PC-9 (cell line): ENCODE measurements at regions not wholly inside any gene's neighbourhood (a gene's known extent, or its start where the extent isn't known, plus 50 kb on each side); places are given as distances from the start of the nearest gene placed in this dataset.

Experiments used
- BruUV-seq: library from RNA; stranded (reverse); fragments of 400-500 nt; replicated peaks from 2 replicates; lab custom pipeline; 2021; lab: Mats Ljungman, UMichigan
- CTCF ChIA-PET: fragments of 300-600 bp; sonication (Branson Sonifier 250); formaldehyde crosslinking; loops from one replicate; lab custom pipeline; 2022; ENCODE audit warnings: antibody characterized with exemption; lab: Charles Lee
- POLR2A ChIA-PET: fragments of 300-600 bp; sonication (Branson Sonifier 250); formaldehyde crosslinking; loops from one replicate; lab custom pipeline; 2022; ENCODE audit warnings: antibody characterized with exemption; ENCODE audit not compliant: unreplicated experiment; lab: Charles Lee
- DNase-seq, 2 experiments: peaks; one replicate each; pipeline versions ENCODE4 v3.0.0 to v3.0.0-alpha.2; 2015 to 2022; ENCODE audit warnings: mixed read lengths in 1 of 2
- H2AFZ ChIP-seq: fragments of 200-600 bp; sonication (generic); 2 replicates; pipeline ENCODE4 v1.8.1; 2017; ENCODE audit warnings: antibody characterized with exemption
- H3F3A ChIP-seq: fragments of 200-600 bp; sonication (generic); 2 replicates; pipeline ENCODE4 v1.8.1; 2017; ENCODE audit warnings: antibody characterized with exemption, mild to moderate bottlenecking, low read depth; ENCODE audit not compliant: insufficient read depth
- H3K27ac ChIP-seq: fragments of 200-600 bp; sonication (generic); 2 replicates; pipeline ENCODE4 v1.6.1; 2016; ENCODE audit warnings: mixed run types
- H3K27me3 ChIP-seq: fragments of 200-600 bp; sonication (generic); 2 replicates; pipeline ENCODE4 v1.6.1; 2016; ENCODE audit warnings: low read depth, mixed run types; ENCODE audit not compliant: insufficient read depth
- H3K36me3 ChIP-seq: fragments of 200-600 bp; sonication (generic); 2 replicates; pipeline ENCODE4 v1.6.1; 2016; ENCODE audit warnings: low read depth, mixed run types
- H3K4me1 ChIP-seq: fragments of 200-600 bp; sonication (generic); replicated peaks from 2 replicates; pipeline ENCODE4 v1.6.1; 2016; ENCODE audit warnings: mixed run types; ENCODE audit not compliant: insufficient read depth
- H3K4me2 ChIP-seq: fragments of 200-600 bp; sonication (generic); 2 replicates; pipeline ENCODE4 v1.6.1; 2017; ENCODE audit warnings: mixed run types
- H3K4me3 ChIP-seq: fragments of 200-600 bp; sonication (generic); 2 replicates; pipeline ENCODE4 v1.6.1; 2016; ENCODE audit warnings: mixed run types
- H3K79me2 ChIP-seq: fragments of 200-600 bp; sonication (generic); 2 replicates; pipeline ENCODE4 v1.6.1; 2017; ENCODE audit warnings: low read depth, mixed run types
- H3K9me2 ChIP-seq: fragments of 200-600 bp; sonication (generic); 2 replicates; pipeline ENCODE4 v1.8.1; 2017; ENCODE audit warnings: mild to moderate bottlenecking; ENCODE audit not compliant: insufficient read depth
- H3K9me3 ChIP-seq: fragments of 200-600 bp; sonication (generic); 2 replicates; pipeline ENCODE4 v1.8.1; 2016; ENCODE audit warnings: low read depth; ENCODE audit not compliant: insufficient read depth
- H4K20me1 ChIP-seq: fragments of 200-600 bp; sonication (generic); 2 replicates; pipeline ENCODE4 v1.8.1; 2017; ENCODE audit not compliant: insufficient read depth
- CTCF ChIP-seq: fragments of 200-600 bp; sonication (generic); conservative IDR thresholded peaks from 2 replicates; pipeline ENCODE4 v1.6.1; 2017; ENCODE audit warnings: mixed run types, antibody characterized with exemption, mild to moderate bottlenecking, moderate library complexity
- EZH2 ChIP-seq: fragments of 200-600 bp; sonication (generic); IDR thresholded peaks from 2 replicates; pipeline ENCODE4 v1.8.0; 2017; ENCODE audit warnings: antibody characterized with exemption, low read depth
- intact Hi-C: fragments of 100-400 bp; cut with micrococcal nuclease; formaldehyde crosslinking; loops from one replicate; pipeline ENCODE4 v1.10.0; 2022; ENCODE audit not compliant: unreplicated experiment

GRCh38 chr9:107760469-107761242, 271.1 kb upstream of the KLF4 start:
- ChIA-PET CTCF (no interaction called here), POLR2A (no interaction called here)
- Histone ChIP-seq H3K27me3 (no peaks in the 10 kb centered on the region), H4K20me1 (no peaks in the 10 kb centered on the region), H3K36me3 (no peaks in the 10 kb centered on the region), H3F3A (peaks cover 11% of the 10 kb centered on the region), H3K9me2 (no peaks in the 10 kb centered on the region), H3K4me2 (no peak overlapping the region), H3K27ac (no peak overlapping the region), H2AFZ (no peak overlapping the region), H3K9me3 (peaks cover 12% of the 10 kb centered on the region), H3K79me2 (no peaks in the 10 kb centered on the region), H3K4me3 (no peak overlapping the region), H3K4me1 (peaks cover 12% of the 10 kb centered on the region)
- no TSS peak for BruUV-seq
- intact Hi-C loops, result no loop called here
- TF ChIP-seq CTCF, result no peak
- DNase-seq, result no peak

DNA sequence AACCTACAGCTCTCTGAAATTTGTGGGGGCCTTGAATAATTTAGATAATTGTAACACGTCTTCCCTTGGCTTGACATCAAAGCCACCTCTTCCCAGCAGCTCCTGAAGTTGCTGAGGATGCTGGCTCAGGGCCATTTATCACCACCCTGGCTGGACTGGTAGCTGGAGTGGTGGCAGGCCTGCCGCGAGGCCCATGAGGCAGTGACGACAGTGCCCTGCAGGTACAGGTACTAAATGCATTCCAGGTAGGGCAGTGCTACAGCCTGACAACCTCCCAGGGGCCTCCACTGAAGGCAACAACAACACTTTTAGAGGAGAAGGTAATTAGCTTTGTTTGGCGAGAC, 270.2 kb upstream of the KLF4 start:
- no peaks in the 10 kb centered on the region for H3K9me2 ChIP-seq
- H3K27me3 ChIP-seq, result no peaks in the 10 kb centered on the region
- peaks cover 18% of the 10 kb centered on the region for H3K4me1 ChIP-seq
- POLR2A ChIA-PET, result no interaction called here
- BruUV-seq, result no TSS peak
- CTCF ChIA-PET, result no interaction called here
- no peak overlapping the region for H2AFZ ChIP-seq
- no peaks in the 10 kb centered on the region for H3K79me2 ChIP-seq
- H3K4me3 ChIP-seq, result no peak overlapping the region
- TF ChIP-seq CTCF (no peak), EZH2 (no peak)
- DNase-seq, result no peak
- intact Hi-C loops, result loop anchor here (5.0 to 10.0 kb wide), 7 partner anchors 172 to 1055 kb away; partner anchors contain the start of gene RAD23B
- H3K4me2 ChIP-seq, result no peak overlapping the region
- peaks cover 16% of the 10 kb centered on the region for H3F3A ChIP-seq
- peaks cover 12% of the 10 kb centered on the region for H3K9me3 ChIP-seq
- no peaks in the 10 kb centered on the region for H3K36me3 ChIP-seq
- no peak overlapping the region for H3K27ac ChIP-seq
- no peaks in the 10 kb centered on the region for H4K20me1 ChIP-seq

DNA sequence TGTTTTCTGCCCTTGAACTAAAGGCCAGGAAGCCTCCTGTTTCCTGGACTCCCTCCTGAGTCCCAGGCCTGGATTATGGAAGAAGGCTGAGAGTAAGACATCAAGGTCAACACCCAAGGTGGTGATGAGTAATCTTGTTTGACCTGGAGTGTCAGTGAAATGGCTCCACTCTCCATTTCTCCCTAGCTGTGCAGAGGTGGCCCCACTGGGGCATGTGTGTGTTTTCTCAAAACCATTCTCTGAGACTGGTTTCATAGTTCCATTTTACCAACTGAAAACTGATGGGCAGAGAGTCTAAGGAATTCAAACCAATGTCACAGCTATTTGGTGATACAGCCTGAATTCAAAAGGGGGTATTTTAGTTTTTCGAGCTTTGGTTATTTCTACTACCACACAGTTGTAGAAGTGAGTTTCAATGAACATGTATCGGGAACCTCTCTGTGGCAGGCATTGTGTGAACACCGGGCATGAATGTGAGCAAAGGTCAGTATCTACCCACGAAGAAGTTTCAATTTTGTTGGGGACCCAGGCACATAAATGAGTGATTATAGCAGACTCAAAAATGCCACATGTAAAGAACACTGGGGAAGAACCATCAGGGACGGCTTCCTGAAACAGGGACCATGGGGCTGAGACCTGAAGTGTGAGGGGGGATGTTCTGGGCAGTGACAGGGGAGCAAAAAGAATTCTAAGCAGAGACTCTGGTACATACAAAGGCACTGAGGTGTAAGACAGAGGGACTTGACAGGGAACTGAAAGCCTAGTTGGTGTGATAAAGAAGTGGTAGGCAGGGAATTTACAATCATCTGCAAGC, 269.6 kb upstream of the KLF4 start:
- Histone ChIP-seq H4K20me1 (no peaks in the 10 kb centered on the region), H3K9me3 (peaks cover 12% of the 10 kb centered on the region), H3K4me1 (peaks cover 24% of the 10 kb centered on the region), H3K4me3 (no peak overlapping the region), H3K36me3 (no peaks in the 10 kb centered on the region), H3K4me2 (no peak overlapping the region), H3K27me3 (no peaks in the 10 kb centered on the region), H3K79me2 (no peaks in the 10 kb centered on the region), H3K9me2 (no peaks in the 10 kb centered on the region), H3K27ac (no peak overlapping the region), H2AFZ (no peak overlapping the region), H3F3A (peaks cover 20% of the 10 kb centered on the region)
- intact Hi-C loops, result loop anchor here (5.0 to 10.0 kb wide), 7 partner anchors 172 to 1056 kb away; partner anchors contain the start of gene RAD23B
- DNase-seq, result no peak
- POLR2A ChIA-PET, result no interaction called here
- no TSS peak for BruUV-seq
- CTCF ChIA-PET, result no interaction called here
- TF ChIP-seq CTCF (no peak), EZH2 (no peak)
